Left lung (tissue), 4 donors: ENCODE measurements at regions not wholly inside any gene's neighbourhood (a gene's known extent, or its start where the extent isn't known, plus 50 kb on each side); places are given as distances from the start of the nearest gene placed in this dataset.

Source experiments
- ATAC-seq: fragments of 200-7000 bp; cut with Tn5 transposase; one replicate; pipeline ENCODE4 v1.9.1; 2020; ENCODE audit warnings: moderate library complexity
- DNase-seq, 4 donors: peaks; one replicate each; pipeline ENCODE4 v3.0.0-alpha.2; 2013 to 2020
- H3K27ac ChIP-seq, 2 donors: fragments of 200-600 bp; sonication (generic) in 1 of 2; one replicate each; pipeline versions ENCODE4 v1.5.0 to v1.8.0; 2020 to 2021
- H3K27me3 ChIP-seq, 2 donors: fragments of 200-600 bp; sonication (generic) in 1 of 2; one replicate each; pipeline versions ENCODE4 v1.5.0 to v1.8.0; 2020 to 2021
- H3K36me3 ChIP-seq, 2 donors: fragments of 200-600 bp; sonication (generic) in 1 of 2; one replicate each; pipeline versions ENCODE4 v1.5.0 to v1.8.0; 2020 to 2021
- H3K4me1 ChIP-seq, 2 donors: fragments of 200-600 bp; one replicate each; pipeline ENCODE4 v1.8.0; 2021
- H3K4me3 ChIP-seq, 2 donors: fragments of 200-600 bp; sonication (generic) in 1 of 2; one replicate each; pipeline versions ENCODE4 v1.5.0 to v1.8.0; 2020 to 2021; ENCODE audit warnings: mild to moderate bottlenecking in 1 of 2
- H3K9me3 ChIP-seq, 2 donors: fragments of 200-600 bp; sonication (generic) in 1 of 2; one replicate each; pipeline versions ENCODE4 v1.5.0 to v1.8.0; 2020 to 2021
- intact Hi-C, 2 donors: fragments of 100-400 bp; cut with DNase I; formaldehyde crosslinking; loops; one replicate each; pipeline versions ENCODE4 v1.11.2 to v1.14.2; 2022
- TF ChIP-seq, protein P1 (sequence below), 2 donors: fragments of 200-600 bp; sonication (generic) in 1 of 2; IDR thresholded peaks; one replicate each; pipeline versions ENCODE4 v1.5.0 to v1.8.0; 2021; ENCODE audit warnings: antibody characterized with exemption in 2 of 2
- donor health status: DM: no; HTN: yes; CAD: no.
- donor health status: DM: no; HTN: no; CAD: no.

DNA sequence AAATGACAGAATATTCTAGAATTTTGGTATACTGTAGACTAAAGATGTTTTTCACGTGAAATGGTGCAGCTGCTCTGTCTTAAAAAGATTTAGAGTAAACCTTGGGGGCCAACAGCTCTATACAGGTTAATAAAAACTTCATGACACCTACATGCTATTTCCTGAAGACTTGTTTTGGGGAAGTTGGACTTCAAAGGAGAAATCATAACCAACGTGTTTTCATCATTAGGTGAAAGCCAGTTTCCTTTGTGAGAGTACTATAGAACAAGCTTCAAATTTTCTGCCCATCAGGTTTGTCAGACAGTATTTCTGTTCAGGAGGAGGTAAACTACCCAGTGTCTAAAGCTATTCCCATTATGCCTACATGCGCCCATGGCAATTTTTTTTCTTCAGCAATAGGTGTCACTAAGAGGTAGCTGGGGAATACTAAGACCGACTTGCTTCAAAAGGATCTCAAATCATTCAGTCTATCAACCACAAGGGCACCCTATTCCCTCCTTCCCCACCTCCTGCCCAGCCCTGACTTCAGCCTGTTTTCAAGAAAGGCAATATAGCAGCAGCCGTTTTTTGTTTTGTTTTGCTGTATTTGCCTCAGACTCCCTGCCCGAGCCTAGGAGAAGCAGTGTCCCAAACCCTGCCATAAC, 237.3 kb upstream of the SP8 start:
- H3K36me3 ChIP-seq: no peaks in the 10 kb centered on the region
- no peak overlapping the region for H3K27ac ChIP-seq
- ATAC-seq (no peak), DNase-seq (no peak)
- H3K9me3 ChIP-seq: no peaks in the 10 kb centered on the region
- no peak overlapping the region for H3K4me3 ChIP-seq
- intact Hi-C loops: no loop called here
- H3K4me1 ChIP-seq: no peaks in the 10 kb centered on the region
- TF ChIP-seq, protein P1, sequence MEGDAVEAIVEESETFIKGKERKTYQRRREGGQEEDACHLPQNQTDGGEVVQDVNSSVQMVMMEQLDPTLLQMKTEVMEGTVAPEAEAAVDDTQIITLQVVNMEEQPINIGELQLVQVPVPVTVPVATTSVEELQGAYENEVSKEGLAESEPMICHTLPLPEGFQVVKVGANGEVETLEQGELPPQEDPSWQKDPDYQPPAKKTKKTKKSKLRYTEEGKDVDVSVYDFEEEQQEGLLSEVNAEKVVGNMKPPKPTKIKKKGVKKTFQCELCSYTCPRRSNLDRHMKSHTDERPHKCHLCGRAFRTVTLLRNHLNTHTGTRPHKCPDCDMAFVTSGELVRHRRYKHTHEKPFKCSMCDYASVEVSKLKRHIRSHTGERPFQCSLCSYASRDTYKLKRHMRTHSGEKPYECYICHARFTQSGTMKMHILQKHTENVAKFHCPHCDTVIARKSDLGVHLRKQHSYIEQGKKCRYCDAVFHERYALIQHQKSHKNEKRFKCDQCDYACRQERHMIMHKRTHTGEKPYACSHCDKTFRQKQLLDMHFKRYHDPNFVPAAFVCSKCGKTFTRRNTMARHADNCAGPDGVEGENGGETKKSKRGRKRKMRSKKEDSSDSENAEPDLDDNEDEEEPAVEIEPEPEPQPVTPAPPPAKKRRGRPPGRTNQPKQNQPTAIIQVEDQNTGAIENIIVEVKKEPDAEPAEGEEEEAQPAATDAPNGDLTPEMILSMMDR (IDR thresholded peaks at IDR 0.05): no peak
- H3K27me3 ChIP-seq: peaks cover 0 to 5% of the 10 kb centered on the region in 2 donors

DNA sequence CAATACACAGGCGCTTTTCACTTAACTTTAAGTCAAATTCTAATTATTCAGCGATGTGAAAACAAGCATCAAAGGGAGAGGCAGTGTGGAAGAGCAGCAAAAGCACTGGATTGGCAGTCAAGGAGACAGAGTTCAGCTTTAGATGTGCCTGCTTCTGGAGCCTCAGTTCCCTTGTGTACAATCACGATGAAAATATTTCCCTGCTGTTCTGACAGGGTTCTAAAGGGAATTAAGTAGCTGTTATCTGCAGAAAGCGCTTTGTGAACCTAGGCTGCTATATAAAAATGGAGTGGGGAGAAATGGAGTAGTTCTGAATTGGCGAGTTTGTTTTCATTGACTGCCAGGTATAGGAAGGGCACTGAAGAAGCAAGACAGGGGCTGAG, 237.8 kb upstream of the SP8 start:
- no peak overlapping the region for H3K4me3 ChIP-seq

DNA sequence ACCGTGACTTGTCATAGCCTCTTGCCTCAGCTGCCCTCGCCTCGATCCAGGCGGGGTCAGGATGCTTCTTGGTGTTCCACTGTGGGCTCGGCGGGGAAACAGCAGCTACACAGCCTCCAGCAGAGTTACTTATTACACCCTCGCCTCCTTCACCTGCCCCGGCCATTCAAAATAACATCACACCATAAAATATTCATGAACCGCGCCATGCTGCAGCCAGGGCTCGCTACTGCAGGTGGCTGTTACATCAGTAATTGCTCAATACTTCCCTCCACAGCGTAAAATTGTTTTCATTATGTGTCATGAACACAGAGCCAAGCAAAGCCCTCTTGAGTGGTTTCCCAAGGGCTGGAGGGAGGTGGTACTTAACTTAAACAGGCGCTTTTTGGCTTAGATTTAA, 241.5 kb upstream of the SP8 start:
- no peaks in the 10 kb centered on the region for H3K36me3 ChIP-seq
- peak; percentile 19 to 70 (median 50) for DNase-seq
- H3K4me3 ChIP-seq: no peak overlapping the region
- intact Hi-C loops: no loop called here
- H3K4me1 ChIP-seq: no peaks in the 10 kb centered on the region
- H3K9me3 ChIP-seq: no peaks in the 10 kb centered on the region
- peaks cover 0 to 5% of the 10 kb centered on the region in 2 donors for H3K27me3 ChIP-seq
- TF ChIP-seq, protein P1 (IDR thresholded peaks at IDR 0.05): no peak
- peak; percentile 91 for ATAC-seq
- H3K27ac ChIP-seq: no peak overlapping the region

More for the DNA sequence above, 237.8 kb upstream of the SP8 start:
- ATAC-seq (no peak), DNase-seq (no peak)
- Histone ChIP-seq H3K27me3 (peaks cover 0 to 5% of the 10 kb centered on the region in 2 donors), H3K27ac (no peak overlapping the region), H3K4me1 (no peaks in the 10 kb centered on the region), H3K36me3 (no peaks in the 10 kb centered on the region), H3K9me3 (no peaks in the 10 kb centered on the region)
- intact Hi-C loops: no loop called here
- TF ChIP-seq, protein P1 (IDR thresholded peaks at IDR 0.05): no peak

DNA sequence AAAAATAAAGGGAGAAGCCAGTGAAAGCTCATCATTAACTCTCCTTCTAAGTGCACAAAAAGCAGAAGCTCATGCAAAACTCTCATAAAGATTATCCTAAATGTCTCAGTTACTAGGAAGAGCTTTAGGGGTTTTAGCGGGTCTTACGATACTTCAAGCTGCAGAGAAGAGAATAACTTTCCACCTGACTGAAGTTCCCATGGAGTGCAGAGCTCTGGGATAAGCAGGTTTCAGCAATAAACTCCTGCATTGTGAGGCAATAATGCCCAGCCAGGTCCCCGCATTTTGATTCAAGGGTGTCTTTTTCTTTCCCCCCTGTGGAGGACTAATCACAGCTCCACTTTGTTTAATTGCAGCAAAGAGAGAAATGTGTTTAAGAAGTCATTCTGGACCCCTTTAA, 241.9 kb upstream of the SP8 start:
- Histone ChIP-seq H3K36me3 (no peaks in the 10 kb centered on the region), H3K4me3 (no peak overlapping the region), H3K27me3 (peaks cover 0 to 5% of the 10 kb centered on the region in 2 donors), H3K4me1 (no peaks in the 10 kb centered on the region), H3K27ac (no peak overlapping the region), H3K9me3 (no peaks in the 10 kb centered on the region)
- TF ChIP-seq, protein P1 (IDR thresholded peaks at IDR 0.05): no peak
- intact Hi-C loops: no loop called here
- ATAC-seq (peak; percentile 16), DNase-seq (no peak)

DNA sequence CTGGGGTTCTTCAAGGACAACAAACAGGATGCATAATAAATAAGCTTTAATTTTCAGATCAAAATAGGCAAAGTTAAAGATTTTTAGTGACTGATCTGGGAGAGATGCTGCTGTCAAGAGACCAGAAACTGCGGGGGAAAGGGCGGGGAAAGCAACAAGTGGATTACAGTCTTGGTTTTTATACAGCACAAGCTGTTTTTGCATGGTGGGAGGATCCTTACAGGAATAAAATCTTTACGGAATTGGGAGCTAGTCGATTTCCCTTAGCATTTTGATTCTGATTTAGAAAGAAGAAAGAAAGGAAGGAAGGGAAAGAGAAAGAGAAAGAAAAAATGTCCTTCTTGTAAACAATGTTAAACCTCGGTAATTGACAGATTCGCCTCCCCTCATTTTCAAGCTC, 242.3 kb upstream of the SP8 start:
- H3K4me3 ChIP-seq: no peak overlapping the region
- H3K4me1 ChIP-seq: no peaks in the 10 kb centered on the region
- H3K27me3 ChIP-seq: peaks cover 0 to 5% of the 10 kb centered on the region in 2 donors
- TF ChIP-seq, protein P1 (IDR thresholded peaks at IDR 0.05): no peak
- no peak overlapping the region for H3K27ac ChIP-seq
- H3K36me3 ChIP-seq: no peaks in the 10 kb centered on the region
- ATAC-seq: no peak
- no peaks in the 10 kb centered on the region for H3K9me3 ChIP-seq
- DNase-seq: no peak
- intact Hi-C loops: no loop called here
